HepG2 (cell line): ENCODE measurements at regions not wholly inside any gene's neighbourhood (a gene's known extent, or its start where the extent isn't known, plus 50 kb on each side); places are given as distances from the start of the nearest gene placed in this dataset.

Experiments used
- CAMTA2 ChIP-seq: sonication (generic); formaldehyde crosslinking; IDR thresholded peaks from 2 replicates; pipeline ENCODE4 v1.4.0; 2020; ENCODE audit warnings: mild to moderate bottlenecking, missing genetic modification reagents, borderline replicate concordance
- IKZF4 ChIP-seq: sonication (generic); formaldehyde crosslinking; IDR thresholded peaks from 2 replicates; pipeline ENCODE4 v1.5.1; 2020; ENCODE audit warnings: borderline replicate concordance, mild to moderate bottlenecking, low read depth, missing genetic modification reagents; ENCODE audit errors: not compliant biosample characterization
- MTF2 ChIP-seq: sonication (generic); formaldehyde crosslinking; IDR thresholded peaks from 2 replicates; pipeline ENCODE4 v1.5.0; 2020; ENCODE audit warnings: missing genetic modification reagents, borderline replicate concordance
- MZF1 ChIP-seq: sonication (generic); formaldehyde crosslinking; IDR thresholded peaks from 2 replicates; pipeline ENCODE4 v1.8.1; 2023; ENCODE audit warnings: mild to moderate bottlenecking, missing genetic modification reagents, borderline replicate concordance
- NAIF1 ChIP-seq: sonication (generic); formaldehyde crosslinking; IDR thresholded peaks from 2 replicates; pipeline ENCODE4 v1.5.0; 2020; ENCODE audit warnings: mild to moderate bottlenecking, missing genetic modification reagents, borderline replicate concordance
- NFKBIZ ChIP-seq: IDR thresholded peaks from 2 replicates; pipeline ENCODE4 v1.6.1; 2018; ENCODE audit warnings: missing genetic modification reagents, missing compliant biosample characterization
- PBX3 ChIP-seq: sonication (generic); formaldehyde crosslinking; IDR thresholded peaks from 2 replicates; pipeline ENCODE4 v1.8.1; 2023; ENCODE audit warnings: missing genetic modification reagents, inconsistent platforms, borderline replicate concordance
- SMARCE1 ChIP-seq: fragments of 450-650 bp; IDR thresholded peaks from 2 replicates; pipeline ENCODE4 v1.6.1; 2017; ENCODE audit warnings: borderline replicate concordance
- ZNF317 ChIP-seq: sonication (generic); formaldehyde crosslinking; IDR thresholded peaks from 2 replicates; pipeline ENCODE4 v1.5.0; 2020; ENCODE audit warnings: mild to moderate bottlenecking, missing genetic modification reagents
- ZNF556 ChIP-seq: sonication (generic); formaldehyde crosslinking; IDR thresholded peaks from 2 replicates; pipeline ENCODE4 v1.4.0; 2020; ENCODE audit warnings: mild to moderate bottlenecking, missing genetic modification reagents, borderline replicate concordance
- ZNF749 ChIP-seq: sonication (generic); formaldehyde crosslinking; IDR thresholded peaks from 2 replicates; pipeline ENCODE4 v1.8.0; 2022; ENCODE audit warnings: mild to moderate bottlenecking, missing genetic modification reagents, moderate library complexity, borderline replicate concordance
- ZNF841 ChIP-seq: sonication (generic); formaldehyde crosslinking; IDR thresholded peaks from 2 replicates; pipeline ENCODE4 v1.8.1; 2023; ENCODE audit warnings: missing genetic modification reagents, borderline replicate concordance
- TF ChIP-seq, protein P1 (sequence below): sonication (generic); formaldehyde crosslinking; IDR thresholded peaks from 2 replicates; pipeline ENCODE4 v1.4.0; 2020; ENCODE audit warnings: missing genetic modification reagents
- TF ChIP-seq, protein P2 (sequence below): sonication (generic); formaldehyde crosslinking; IDR thresholded peaks from 2 replicates; pipeline ENCODE4 v1.4.0; 2020; ENCODE audit warnings: mild to moderate bottlenecking, missing genetic modification reagents
- TF ChIP-seq, protein P3 (sequence below): sonication (generic); formaldehyde crosslinking; IDR thresholded peaks from 2 replicates; pipeline ENCODE4 v1.8.0; 2022; ENCODE audit warnings: missing genetic modification reagents, low read depth, mild to moderate bottlenecking, borderline replicate concordance

GRCh38 chr2:8090748-8091700, 590.8 kb upstream of the ID2 start (continued):
- TF ChIP-seq, protein P1, sequence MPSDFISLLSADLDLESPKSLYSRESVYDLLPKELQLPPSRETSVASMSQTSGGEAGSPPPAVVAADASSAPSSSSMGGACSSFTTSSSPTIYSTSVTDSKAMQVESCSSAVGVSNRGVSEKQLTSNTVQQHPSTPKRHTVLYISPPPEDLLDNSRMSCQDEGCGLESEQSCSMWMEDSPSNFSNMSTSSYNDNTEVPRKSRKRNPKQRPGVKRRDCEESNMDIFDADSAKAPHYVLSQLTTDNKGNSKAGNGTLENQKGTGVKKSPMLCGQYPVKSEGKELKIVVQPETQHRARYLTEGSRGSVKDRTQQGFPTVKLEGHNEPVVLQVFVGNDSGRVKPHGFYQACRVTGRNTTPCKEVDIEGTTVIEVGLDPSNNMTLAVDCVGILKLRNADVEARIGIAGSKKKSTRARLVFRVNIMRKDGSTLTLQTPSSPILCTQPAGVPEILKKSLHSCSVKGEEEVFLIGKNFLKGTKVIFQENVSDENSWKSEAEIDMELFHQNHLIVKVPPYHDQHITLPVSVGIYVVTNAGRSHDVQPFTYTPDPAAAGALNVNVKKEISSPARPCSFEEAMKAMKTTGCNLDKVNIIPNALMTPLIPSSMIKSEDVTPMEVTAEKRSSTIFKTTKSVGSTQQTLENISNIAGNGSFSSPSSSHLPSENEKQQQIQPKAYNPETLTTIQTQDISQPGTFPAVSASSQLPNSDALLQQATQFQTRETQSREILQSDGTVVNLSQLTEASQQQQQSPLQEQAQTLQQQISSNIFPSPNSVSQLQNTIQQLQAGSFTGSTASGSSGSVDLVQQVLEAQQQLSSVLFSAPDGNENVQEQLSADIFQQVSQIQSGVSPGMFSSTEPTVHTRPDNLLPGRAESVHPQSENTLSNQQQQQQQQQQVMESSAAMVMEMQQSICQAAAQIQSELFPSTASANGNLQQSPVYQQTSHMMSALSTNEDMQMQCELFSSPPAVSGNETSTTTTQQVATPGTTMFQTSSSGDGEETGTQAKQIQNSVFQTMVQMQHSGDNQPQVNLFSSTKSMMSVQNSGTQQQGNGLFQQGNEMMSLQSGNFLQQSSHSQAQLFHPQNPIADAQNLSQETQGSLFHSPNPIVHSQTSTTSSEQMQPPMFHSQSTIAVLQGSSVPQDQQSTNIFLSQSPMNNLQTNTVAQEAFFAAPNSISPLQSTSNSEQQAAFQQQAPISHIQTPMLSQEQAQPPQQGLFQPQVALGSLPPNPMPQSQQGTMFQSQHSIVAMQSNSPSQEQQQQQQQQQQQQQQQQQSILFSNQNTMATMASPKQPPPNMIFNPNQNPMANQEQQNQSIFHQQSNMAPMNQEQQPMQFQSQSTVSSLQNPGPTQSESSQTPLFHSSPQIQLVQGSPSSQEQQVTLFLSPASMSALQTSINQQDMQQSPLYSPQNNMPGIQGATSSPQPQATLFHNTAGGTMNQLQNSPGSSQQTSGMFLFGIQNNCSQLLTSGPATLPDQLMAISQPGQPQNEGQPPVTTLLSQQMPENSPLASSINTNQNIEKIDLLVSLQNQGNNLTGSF (CRISPR knock-in tag) = no peak
- TF ChIP-seq ZNF556 (CRISPR knock-in tag) (peak; percentile 93; the same call in 1 of the 2 replicates), IKZF4 (CRISPR knock-in tag) (no peak), MTF2 (CRISPR knock-in tag) (no peak), ZNF317 (CRISPR knock-in tag) (peak; percentile 92), ZNF841 (CRISPR knock-in tag) (no peak), ZNF749 (no peak; the same call in 1 of the 2 replicates), CAMTA2 (CRISPR knock-in tag) (no peak), NAIF1 (CRISPR knock-in tag) (no peak; the same call in 1 of the 2 replicates), MZF1 (no peak), PBX3 (no peak), NFKBIZ (CRISPR knock-in tag) (peak; percentile 87; the same call in 1 of the 2 replicates), SMARCE1 (no peak)
- TF ChIP-seq, protein P2, sequence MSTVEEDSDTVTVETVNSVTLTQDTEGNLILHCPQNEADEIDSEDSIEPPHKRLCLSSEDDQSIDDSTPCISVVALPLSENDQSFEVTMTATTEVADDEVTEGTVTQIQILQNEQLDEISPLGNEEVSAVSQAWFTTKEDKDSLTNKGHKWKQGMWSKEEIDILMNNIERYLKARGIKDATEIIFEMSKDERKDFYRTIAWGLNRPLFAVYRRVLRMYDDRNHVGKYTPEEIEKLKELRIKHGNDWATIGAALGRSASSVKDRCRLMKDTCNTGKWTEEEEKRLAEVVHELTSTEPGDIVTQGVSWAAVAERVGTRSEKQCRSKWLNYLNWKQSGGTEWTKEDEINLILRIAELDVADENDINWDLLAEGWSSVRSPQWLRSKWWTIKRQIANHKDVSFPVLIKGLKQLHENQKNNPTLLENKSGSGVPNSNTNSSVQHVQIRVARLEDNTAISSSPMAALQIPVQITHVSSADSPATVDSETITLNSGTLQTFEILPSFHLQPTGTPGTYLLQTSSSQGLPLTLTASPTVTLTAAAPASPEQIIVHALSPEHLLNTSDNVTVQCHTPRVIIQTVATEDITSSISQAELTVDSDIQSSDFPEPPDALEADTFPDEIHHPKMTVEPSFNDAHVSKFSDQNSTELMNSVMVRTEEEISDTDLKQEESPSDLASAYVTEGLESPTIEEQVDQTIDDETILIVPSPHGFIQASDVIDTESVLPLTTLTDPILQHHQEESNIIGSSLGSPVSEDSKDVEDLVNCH (CRISPR knock-in tag) = peak; percentile 29; the same call in 1 of the 2 replicates
- TF ChIP-seq, protein P3, sequence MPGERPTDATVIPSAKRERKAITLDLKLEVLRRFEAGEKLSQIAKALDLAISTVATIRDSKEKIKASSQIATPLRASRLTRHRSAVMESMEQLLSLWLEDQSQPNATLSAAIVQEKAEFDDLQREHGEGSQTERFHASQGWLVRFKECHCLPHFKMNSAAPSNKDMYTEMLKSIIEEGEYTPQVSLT (CRISPR knock-in tag) = no peak
